Urinary bladder (tissue), 3 donors: ENCODE measurements at regions not wholly inside any gene's neighbourhood (a gene's known extent, or its start where the extent isn't known, plus 50 kb on each side); places are given as distances from the start of the nearest gene placed in this dataset.
A peak's percentile ranks its signal among the peaks of the same experiment; 100 is the strongest.

Source experiments
- DNase-seq: peaks from one replicate; pipeline ENCODE4 v3.0.0-alpha.2; 2015; ENCODE audit errors: extremely low spot score
- H3K27ac ChIP-seq: one replicate; pipeline ENCODE4 v1.5.1; 2013; ENCODE audit warnings: low read depth, mild to moderate bottlenecking, moderate library complexity
- H3K36me3 ChIP-seq: one replicate; pipeline ENCODE4 v1.6.1; 2013; ENCODE audit warnings: mild to moderate bottlenecking, moderate library complexity; ENCODE audit not compliant: insufficient read depth
- H3K4me1 ChIP-seq: one replicate; pipeline ENCODE4 v1.6.1; 2013; ENCODE audit warnings: mild to moderate bottlenecking, moderate library complexity; ENCODE audit not compliant: insufficient read depth
- H3K4me3 ChIP-seq: one replicate; pipeline ENCODE4 v1.5.1; 2013; ENCODE audit warnings: low read depth, low read length
- WGBS: extraction: QIAGEN DNeasy Blood & Tissue Kit; methylation state at CpG from one replicate; pipeline ENCODE4 v1.1.7; 2013; 5-methylcytosine and 5-hydroxymethylcytosine counted together
- donor health status: healthy with polysubstance abuse.
- donor health status: healthy.

DNA sequence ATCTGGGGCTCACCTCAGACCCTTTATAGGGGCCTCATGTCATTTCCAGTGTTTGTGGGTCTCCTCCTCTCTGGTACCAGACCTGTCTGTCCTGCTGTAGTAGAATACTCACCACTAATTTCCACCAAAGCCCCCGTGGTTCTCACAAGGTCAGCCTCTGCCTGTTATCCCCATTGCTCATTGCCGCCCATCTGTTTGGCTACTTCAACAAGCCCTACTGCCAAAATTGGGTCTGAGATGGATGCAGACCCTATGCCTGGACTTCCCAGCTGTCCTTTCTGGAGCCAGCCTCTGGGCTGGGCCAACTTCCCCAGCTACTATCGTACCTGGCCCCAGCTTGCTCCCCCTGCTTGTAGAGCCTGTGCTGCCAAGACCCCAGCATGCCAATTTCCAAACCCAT lies 152.1 kb upstream of the ISX start:
- 70% methylated on average over 3 of the region's 3 CpGs for WGBS
- no peak overlapping the region for H3K27ac ChIP-seq
- no peak overlapping the region for H3K4me3 ChIP-seq
- H3K4me1 ChIP-seq: no peaks in the 10 kb centered on the region
- no peak for DNase-seq
- H3K36me3 ChIP-seq: no peaks in the 10 kb centered on the region

DNA sequence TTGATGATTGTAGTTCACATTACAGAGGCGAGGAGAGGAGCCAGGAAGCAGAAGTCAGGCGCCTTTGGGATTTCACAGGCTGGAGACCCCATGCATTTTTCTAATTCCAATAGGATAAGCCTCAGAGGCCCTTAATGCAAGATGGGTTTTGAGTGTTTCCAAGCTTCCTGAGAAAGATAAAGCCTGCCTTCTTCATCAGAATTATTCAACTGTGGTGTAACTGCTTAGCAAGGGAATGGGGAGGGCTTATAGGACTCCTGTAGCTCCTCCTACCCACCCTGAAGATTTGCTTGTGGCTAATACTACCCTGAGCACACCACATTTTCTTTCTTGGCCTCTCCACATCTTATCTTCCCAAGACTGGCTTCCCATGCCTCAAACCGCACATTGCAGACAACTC lies 151.1 kb upstream of the ISX start:
- no peak overlapping the region for H3K27ac ChIP-seq
- WGBS: 30% methylated on average over 3 of the region's 3 CpGs
- H3K36me3 ChIP-seq: no peaks in the 10 kb centered on the region
- H3K4me1 ChIP-seq: no peaks in the 10 kb centered on the region
- no peak overlapping the region for H3K4me3 ChIP-seq
- DNase-seq: no peak

DNA sequence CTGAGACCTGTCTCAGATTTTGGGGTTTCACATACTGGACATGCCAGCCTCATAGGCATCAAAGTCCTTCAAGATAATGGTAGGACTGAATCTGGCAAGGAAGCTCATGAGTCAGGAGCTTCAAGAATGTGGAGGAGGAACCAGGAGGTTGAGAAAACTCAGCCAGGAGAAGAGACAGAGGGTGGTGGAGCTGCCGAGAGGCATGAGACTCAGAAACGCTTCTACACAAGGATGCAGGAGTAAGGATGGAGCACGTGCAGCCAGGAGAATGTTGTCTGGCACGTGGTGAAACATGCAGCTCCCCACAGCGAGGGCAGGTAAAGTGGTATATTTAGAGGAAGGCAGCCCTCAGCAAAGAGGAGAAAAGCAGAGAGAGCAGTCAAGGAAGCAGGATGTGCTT lies 148.7 kb upstream of the ISX start:
- no peak overlapping the region for H3K4me3 ChIP-seq
- WGBS: 70% methylated on average over 5 of the region's 5 CpGs
- no peak overlapping the region for H3K27ac ChIP-seq
- H3K36me3 ChIP-seq: no peaks in the 10 kb centered on the region
- H3K4me1 ChIP-seq: no peaks in the 10 kb centered on the region
- DNase-seq: no peak

DNA sequence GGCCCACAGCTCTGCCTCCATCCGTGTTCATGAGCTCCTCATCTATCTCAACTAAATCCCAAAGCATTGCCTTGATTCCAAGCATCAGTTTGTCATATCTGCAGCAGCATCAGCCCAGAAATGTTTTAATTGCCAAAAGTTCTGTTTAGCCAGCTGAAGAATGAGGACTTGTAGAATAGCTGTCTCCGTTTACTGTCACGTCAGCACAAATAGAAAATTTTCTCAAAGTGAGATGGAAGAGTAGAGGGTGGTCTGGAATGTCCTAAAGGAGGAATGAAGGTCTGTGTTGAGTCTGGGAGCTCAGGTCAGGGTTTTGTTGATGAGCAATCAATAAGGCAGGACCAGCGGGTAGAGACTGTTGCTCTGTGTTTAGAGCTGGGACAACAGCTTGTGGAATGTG lies 134.9 kb upstream of the ISX start:
- DNase-seq: no peak
- Histone ChIP-seq H3K27ac (no peak overlapping the region), H3K4me3 (no peak overlapping the region), H3K36me3 (no peaks in the 10 kb centered on the region), H3K4me1 (no peaks in the 10 kb centered on the region)
- WGBS: 76% methylated on average over 4 of the region's 4 CpGs

- Histone ChIP-seq H3K36me3 (no peaks in the 10 kb centered on the region), H3K4me1 (no peaks in the 10 kb centered on the region), H3K4me3 (no peak overlapping the region), H3K27ac (no peak overlapping the region)
- DNase-seq: no peak
- 66% methylated on average over 5 of the region's 5 CpGs for WGBS
These were observed 131.7 kb upstream of the ISX start for GRCh38 chr22:34934261-34934660.

GRCh38 chr22:34943830-34944229 lies 122.1 kb upstream of the ISX start:
- Histone ChIP-seq H3K36me3 (no peaks in the 10 kb centered on the region), H3K27ac (no peak overlapping the region), H3K4me3 (no peak overlapping the region), H3K4me1 (no peaks in the 10 kb centered on the region)
- no peak for DNase-seq
- WGBS: 75% methylated on average over 2 of the region's 2 CpGs

GRCh38 chr22:34946339-34946985 lies 119.5 kb upstream of the ISX start:
- Histone ChIP-seq H3K36me3 (no peaks in the 10 kb centered on the region), H3K4me1 (no peaks in the 10 kb centered on the region), H3K4me3 (no peak overlapping the region), H3K27ac (no peak overlapping the region)
- WGBS: 88% methylated on average over 5 of the region's 5 CpGs
- DNase-seq: no peak

- WGBS: 20% methylated on average over 4 of the region's 4 CpGs
- H3K27ac ChIP-seq: no peak overlapping the region
- H3K4me1 ChIP-seq: no peaks in the 10 kb centered on the region
- DNase-seq: peak; percentile 26
- no peaks in the 10 kb centered on the region for H3K36me3 ChIP-seq
- no peak overlapping the region for H3K4me3 ChIP-seq
These were observed 115.5 kb upstream of the ISX start for GRCh38 chr22:34950489-34950888.

DNA sequence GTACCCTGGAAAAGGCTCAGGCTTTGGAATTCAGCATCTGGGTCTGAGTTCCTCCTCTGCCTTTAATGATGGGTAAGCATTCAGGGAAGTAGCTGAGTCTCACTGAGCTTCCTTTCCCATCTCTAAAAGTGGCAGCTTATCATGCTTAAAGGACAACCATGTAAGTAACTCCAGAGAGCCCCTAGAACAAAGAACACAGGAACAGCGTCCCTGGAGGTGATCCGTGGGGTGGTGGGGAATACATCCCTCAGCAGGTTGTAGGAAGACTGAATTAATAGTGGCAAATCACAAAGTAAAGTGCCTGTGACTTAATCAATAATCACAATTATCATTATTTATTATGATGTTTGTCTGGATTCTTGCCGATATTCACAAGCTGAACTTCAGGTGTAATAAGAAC lies 114.7 kb upstream of the ISX start:
- 82% methylated on average over 3 of the region's 3 CpGs for WGBS
- no peak for DNase-seq
- no peaks in the 10 kb centered on the region for H3K36me3 ChIP-seq
- H3K27ac ChIP-seq: no peak overlapping the region
- no peak overlapping the region for H3K4me3 ChIP-seq
- H3K4me1 ChIP-seq: no peaks in the 10 kb centered on the region

DNA sequence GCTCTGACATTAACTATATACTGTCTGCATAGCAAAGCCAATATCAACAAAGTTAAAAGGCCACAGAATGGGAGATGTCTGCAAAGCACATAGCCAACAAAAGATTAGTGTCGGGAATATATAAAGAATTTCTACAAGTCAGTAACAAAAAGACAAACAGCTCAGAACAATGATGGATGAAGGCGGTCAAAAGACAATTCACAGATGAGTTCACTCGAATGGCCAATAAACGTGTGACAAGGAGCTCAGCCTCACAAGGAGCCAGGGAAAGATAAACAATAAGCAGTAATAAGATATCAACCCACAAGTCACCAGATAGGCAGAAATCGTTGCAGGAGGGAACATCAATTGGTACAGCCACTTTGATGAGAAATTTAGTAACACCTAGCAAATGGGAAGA lies 106.0 kb upstream of the ISX start:
- DNase-seq: no peak
- Histone ChIP-seq H3K36me3 (no peaks in the 10 kb centered on the region), H3K4me3 (no peak overlapping the region), H3K27ac (no peak overlapping the region), H3K4me1 (no peaks in the 10 kb centered on the region)
- WGBS: 19% methylated on average over 5 of the region's 5 CpGs

DNA sequence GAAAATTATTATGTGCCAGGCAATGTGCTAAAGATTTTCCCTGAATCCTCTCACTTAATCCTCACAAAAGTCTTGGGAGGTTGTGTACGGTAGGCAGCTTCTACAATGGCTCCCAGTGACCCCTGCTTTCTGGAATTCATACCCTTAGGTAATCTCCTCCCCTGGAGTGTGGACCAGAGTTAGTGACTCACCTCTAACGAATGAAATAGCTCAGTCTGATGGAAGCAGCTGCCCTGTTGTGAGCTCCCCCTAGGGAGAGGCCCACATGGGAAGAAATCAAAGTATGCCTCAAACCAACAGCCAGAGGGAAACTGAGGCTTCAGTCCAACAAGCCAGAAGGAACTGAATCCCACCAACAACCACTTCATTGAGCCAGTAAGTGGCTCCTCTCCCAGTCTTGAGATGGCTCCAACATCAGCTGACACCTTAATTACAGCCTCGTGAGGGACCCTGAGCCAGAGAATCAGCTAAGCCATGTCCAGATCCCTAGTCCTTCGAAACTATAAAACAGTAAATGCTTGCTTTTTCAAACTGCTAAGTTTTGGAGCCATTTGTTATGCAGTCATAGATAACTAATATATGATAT lies 98.9 kb upstream of the ISX start:
- Histone ChIP-seq H3K4me1 (no peaks in the 10 kb centered on the region), H3K4me3 (no peak overlapping the region), H3K36me3 (no peaks in the 10 kb centered on the region), H3K27ac (no peak overlapping the region)
- WGBS: 62% methylated on average over 4 of the region's 4 CpGs
- DNase-seq: no peak

DNA sequence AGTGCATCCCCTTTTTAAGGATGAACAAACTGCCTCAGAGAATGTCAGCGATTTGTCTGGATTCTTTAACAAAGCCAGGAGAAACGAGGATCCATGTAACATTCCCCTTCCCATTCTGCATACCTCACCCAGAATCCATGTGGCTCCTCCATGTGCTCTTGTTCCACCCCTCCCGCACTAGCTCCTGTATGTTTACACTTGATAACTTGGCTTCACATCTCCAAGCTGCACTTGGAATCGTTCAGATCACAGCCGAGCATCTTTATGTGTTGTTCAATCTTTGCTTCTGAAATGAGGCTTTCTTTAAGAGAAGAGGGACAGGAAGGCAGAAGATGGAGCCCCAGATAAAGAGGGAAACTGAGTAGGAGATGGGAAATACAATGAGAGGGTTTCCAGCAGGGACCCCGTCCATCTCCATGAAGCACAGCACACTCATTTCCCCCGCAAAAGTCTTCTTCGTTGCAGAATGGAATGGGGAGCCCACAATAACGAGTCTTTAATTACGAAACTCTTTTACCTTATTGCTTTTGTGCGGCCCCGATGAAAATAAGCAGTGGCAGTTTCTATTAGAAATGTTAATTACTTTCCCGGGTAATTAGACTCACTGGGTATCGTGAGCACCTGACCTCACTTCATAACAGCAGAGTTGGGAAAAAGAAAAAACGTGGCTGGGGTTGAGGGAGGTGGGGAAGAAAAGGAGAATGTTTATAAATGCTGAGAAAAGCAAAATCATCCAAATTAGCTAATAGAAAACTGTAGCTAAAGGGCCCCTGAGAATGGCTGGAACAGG lies 96.8 kb upstream of the ISX start:
- WGBS: 64% methylated on average over 15 of the region's 15 CpGs
- no peak for DNase-seq
- Histone ChIP-seq H3K4me1 (no peaks in the 10 kb centered on the region), H3K27ac (no peak overlapping the region), H3K4me3 (no peak overlapping the region), H3K36me3 (no peaks in the 10 kb centered on the region)

GRCh38 chr22:34971456-34971855 lies 94.5 kb upstream of the ISX start:
- DNase-seq: no peak
- WGBS: 42% methylated on average over 2 of the region's 2 CpGs

DNA sequence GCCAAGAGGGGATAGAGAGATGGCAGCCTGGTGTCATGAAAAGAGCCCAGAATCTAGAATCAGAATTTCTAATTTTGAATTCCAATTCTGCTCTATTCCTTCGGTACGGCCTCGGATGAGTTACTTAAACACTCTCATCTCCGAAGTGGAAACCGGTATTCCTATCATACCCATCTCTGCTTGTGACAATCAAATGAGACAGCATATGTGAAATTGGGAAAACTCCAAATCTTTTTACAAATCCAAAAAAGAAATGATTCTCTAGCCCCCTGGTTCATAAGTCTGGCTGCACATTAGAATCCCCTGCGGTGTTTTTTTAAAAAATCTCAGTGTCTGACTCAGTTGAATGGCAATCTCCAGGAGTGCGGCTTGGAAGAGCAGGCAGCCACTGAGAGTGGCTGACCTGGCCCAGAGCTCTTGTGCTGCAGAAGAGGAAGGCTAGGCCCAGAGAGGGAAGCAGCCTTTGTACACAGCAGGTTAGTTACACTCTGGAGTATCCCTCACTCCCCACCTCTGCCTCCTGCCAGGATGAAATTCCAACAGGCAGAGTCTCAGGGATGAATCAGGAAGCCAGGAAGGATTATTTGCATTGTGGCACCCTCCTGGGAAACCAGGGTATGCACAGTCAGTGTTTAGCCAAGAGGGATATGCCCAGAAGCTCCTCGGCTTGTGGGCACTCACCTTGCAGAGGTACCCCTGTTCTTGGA lies 93.6 kb upstream of the ISX start:
- WGBS: 82% methylated on average over 8 of the region's 8 CpGs
- no peak overlapping the region for H3K27ac ChIP-seq
- H3K36me3 ChIP-seq: no peaks in the 10 kb centered on the region
- no peak for DNase-seq
- H3K4me3 ChIP-seq: no peak overlapping the region
- H3K4me1 ChIP-seq: no peaks in the 10 kb centered on the region

More at GRCh38 chr22:34971456-34971855, 94.5 kb upstream of the ISX start:
- Histone ChIP-seq H3K27ac (no peak overlapping the region), H3K4me3 (no peak overlapping the region), H3K4me1 (no peaks in the 10 kb centered on the region), H3K36me3 (no peaks in the 10 kb centered on the region)
